ENCODE measurements at regions not wholly inside any gene's neighbourhood (a gene's known extent, or its start where the extent isn't known, plus 50 kb on each side); places are given as distances from the start of the nearest gene placed in this dataset.

- DNase-seq = no peak
Observed at GRCh38 chr7:31171216-31171785, 119.2 kb downstream of the ADCYAP1R1 start.
